HEK293T (cell line): ENCODE measurements at regions not wholly inside any gene's neighbourhood (a gene's known extent, or its start where the extent isn't known, plus 50 kb on each side); places are given as distances from the start of the nearest gene placed in this dataset.

Experiments used
- CTBP1 ChIP-seq: fragments of 450-650 bp; IDR thresholded peaks from 2 replicates; pipeline ENCODE4 v1.6.1; 2016; ENCODE audit warnings: borderline replicate concordance
- SP1 ChIP-seq: fragments of 450-650 bp; IDR thresholded peaks from 2 replicates; pipeline ENCODE4 v1.6.1; 2017
- SUZ12 ChIP-seq: fragments of 450-650 bp; IDR thresholded peaks from 2 replicates; pipeline ENCODE4 v1.6.1; 2016; ENCODE audit warnings: mild to moderate bottlenecking
- TARDBP ChIP-seq: fragments of 450-650 bp; IDR thresholded peaks from 2 replicates; pipeline ENCODE4 v1.6.1; 2016

DNA sequence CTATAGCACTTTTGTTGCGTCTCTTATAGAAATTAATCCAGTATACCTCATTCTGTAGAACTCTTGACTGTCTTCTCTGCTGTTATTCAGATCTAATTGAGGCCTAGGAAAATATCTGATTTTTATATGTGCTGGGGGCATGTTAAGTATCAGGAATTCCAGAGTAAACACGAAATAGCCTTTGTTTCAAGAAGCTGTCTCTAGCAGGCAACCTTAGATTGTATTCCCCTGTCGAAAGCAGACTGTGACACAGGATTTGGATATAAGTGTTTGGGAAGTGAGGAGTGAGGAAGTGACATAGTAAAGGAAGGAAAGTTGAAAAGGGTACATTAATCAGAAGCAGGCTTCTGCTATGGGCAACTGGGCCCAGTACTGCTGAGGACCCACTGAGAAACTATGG, 72.1 kb upstream of the RASA1 start:
- TF ChIP-seq SUZ12: no peak
- TF ChIP-seq CTBP1: no peak
- no peak for TF ChIP-seq SP1
- no peak for TF ChIP-seq TARDBP
